ENCODE measurements at regions not wholly inside any gene's neighbourhood (a gene's known extent, or its start where the extent isn't known, plus 50 kb on each side); places are given as distances from the start of the nearest gene placed in this dataset.

- ChIA-PET POLR2A (ENCODE audit: partially characterized antibody) (no interaction called here), CTCF (ENCODE audit: partially characterized antibody) (no interaction called here)
- Histone ChIP-seq H3K23ac (ENCODE audit: insufficient read length) (no peak overlapping the region), H3K27me3 (replicated peaks in 1 of 4; ENCODE audit: control insufficient read depth in 3 of 4, extremely low read depth in 1 of 4, insufficient read depth in 3 of 4, low read length in 3 of 4) (no peaks in the 10 kb centered on the region), H3K14ac (ENCODE audit: insufficient read length) (no peak overlapping the region), H2BK12ac (ENCODE audit: low read depth, low read length) (no peak overlapping the region), H3K4ac (replicated peaks; ENCODE audit: insufficient read length, low read depth, low read length) (no peak overlapping the region), H4K8ac (ENCODE audit: extremely low read depth, insufficient read depth, low read length) (no peak overlapping the region), H3K4me2 (ENCODE audit: insufficient read depth in 1 of 2, low read depth in 2 of 2, low read length in 2 of 2) (no peak overlapping the region), H3K79me2 (ENCODE audit: control insufficient read depth in 1 of 2, insufficient read depth in 2 of 2, low read length in 2 of 2) (no peaks in the 10 kb centered on the region), H2BK120ac (replicated peaks; ENCODE audit: low read depth, low read length) (no peak overlapping the region), H2BK20ac (ENCODE audit: low read length) (no peak overlapping the region), H3K79me1 (ENCODE audit: low read depth, low read length) (no peaks in the 10 kb centered on the region), H2AFZ (ENCODE audit: low read length) (no peak overlapping the region), H4K20me1 (replicated peaks in 1 of 2; ENCODE audit: control insufficient read depth in 1 of 2, insufficient read depth in 2 of 2, low read length in 2 of 2) (no peaks in the 10 kb centered on the region), H3K9ac (replicated peaks in 1 of 4; ENCODE audit: extremely low read depth in 1 of 4, low read depth in 3 of 4, low read length in 3 of 4) (no peak overlapping the region), H3K18ac (ENCODE audit: extremely low read depth, low read length) (no peak overlapping the region), H3K4me1 (replicated peaks in 1 of 4; ENCODE audit: control insufficient read depth in 3 of 4, insufficient read depth in 4 of 4, low read length in 3 of 4) (no peaks in the 10 kb centered on the region), H4K5ac (ENCODE audit: insufficient read length, low read depth, low read length) (no peak overlapping the region), H3K27ac (ENCODE audit: low read depth, low read length) (no peak overlapping the region), H2BK15ac (ENCODE audit: low read length) (no peak overlapping the region), H3K4me3 (ENCODE audit: extremely low read depth in 1 of 4, insufficient read depth in 2 of 4, low read depth in 3 of 4, low read length in 4 of 4) (no peak overlapping the region), H3K36me3 (ENCODE audit: control insufficient read depth in 2 of 4, insufficient read depth in 4 of 4, low read length in 3 of 4) (no peaks in the 10 kb centered on the region), H4K91ac (replicated peaks; ENCODE audit: insufficient read length, low read length) (no peak overlapping the region), H2BK5ac (ENCODE audit: low read depth, low read length) (no peak overlapping the region), H2AK5ac (ENCODE audit: low read depth, low read length) (no peak overlapping the region), H3K56ac (replicated peaks; ENCODE audit: insufficient read length, low read depth, low read length) (no peak overlapping the region), H3K23me2 (ENCODE audit: low read depth, low read length) (no peaks in the 10 kb centered on the region), H3K9me3 (ENCODE audit: insufficient read depth in 2 of 2, low read depth in 1 of 2, low read length in 1 of 2) (peaks cover 77 to 97% of the 10 kb centered on the region in 2 experiments)
- 84% methylated on average over 6 of the region's 7 CpGs; no CpG with 5 or more reads in 1 of the 2 experiments for WGBS, 2 experiments (ENCODE audit: extremely low coverage in 1 of 2, insufficient coverage in 1 of 2, insufficient read length in 1 of 2, insufficient replicate concordance in 2 of 2, low coverage in 1 of 2, low lambda C conversion rate in 2 of 2, missing lambda C conversion rate in 1 of 2)
- FAIRE-seq (no peak), DNase-seq (ENCODE audit: low read depth in 1 of 2, low spot score in 2 of 2) (no peak)
- no peak for TF ChIP-seq CEBPB (IDR thresholded peaks at IDR 0.05; ENCODE audit: low read depth, low read length)
- no peak for TF ChIP-seq EP300 (IDR thresholded peaks at IDR 0.05; ENCODE audit: borderline replicate concordance in 1 of 2, low read depth in 2 of 2, low read length in 2 of 2)
- no peak for TF ChIP-seq SP1 (IDR thresholded peaks at IDR 0.05; ENCODE audit: low read depth, low read length)
- TF ChIP-seq USF2 (IDR thresholded peaks at IDR 0.05; ENCODE audit: low read length): no peak
- TF ChIP-seq SIRT6 (IDR thresholded peaks at IDR 0.05; ENCODE audit: low read length): no peak
- no peak for TF ChIP-seq HDAC6 (IDR thresholded peaks at IDR 0.05; ENCODE audit: low read depth, low read length)
- no peak for TF ChIP-seq JUN (IDR thresholded peaks at IDR 0.05; ENCODE audit: low read depth, low read length)
- TF ChIP-seq RBBP5 (IDR thresholded peaks at IDR 0.05; ENCODE audit: borderline replicate concordance, low read depth, low read length): no peak
- no peak for TF ChIP-seq ATF3 (IDR thresholded peaks at IDR 0.05; ENCODE audit: insufficient read depth, low read depth, low read length)
- TF ChIP-seq RXRA (IDR thresholded peaks at IDR 0.05; ENCODE audit: insufficient read depth, low read depth, low read length): no peak
- no peak for TF ChIP-seq SP4 (IDR thresholded peaks at IDR 0.05; ENCODE audit: low read length)
- TF ChIP-seq KDM1A (IDR thresholded peaks at IDR 0.05; ENCODE audit: borderline replicate concordance, low read length): no peak
- TF ChIP-seq EGR1 (IDR thresholded peaks at IDR 0.05; ENCODE audit: borderline replicate concordance, low read depth, low read length): no peak
Observed at GRCh38 chr7:57348646-57349269, 101.2 kb upstream of the ZNF716 start.

All from H1 (cell line).